Transverse colon (tissue), 4 donors: ENCODE measurements at regions not wholly inside any gene's neighbourhood (a gene's known extent, or its start where the extent isn't known, plus 50 kb on each side); places are given as distances from the start of the nearest gene placed in this dataset.

Experiments
- EP300 ChIP-seq: sonication (generic); formaldehyde crosslinking; IDR thresholded peaks from one replicate; pipeline ENCODE4 v1.6.1; 2017; ENCODE audit warnings: antibody characterized with exemption, low read depth
- POLR2A ChIP-seq: fragments of 450-650 bp; IDR thresholded peaks from one replicate; pipeline ENCODE4 v1.6.1; 2016; ENCODE audit warnings: antibody characterized with exemption, mild to moderate bottlenecking, moderate library complexity
- POLR2AphosphoS5 ChIP-seq, 3 donors: sonication (generic); formaldehyde crosslinking; IDR thresholded peaks; one replicate each; pipeline ENCODE4 v1.6.1; 2016; ENCODE audit warnings: antibody characterized with exemption in 3 of 3
- TF ChIP-seq, protein P1 (sequence below), 5 experiments: fragments of 200-600 bp in 3 of 5; fragments of 450-650 bp in 2 of 5; sonication (generic) in 3 of 5; IDR thresholded peaks; 1 replicate in 2 of 5; 2 replicates in 3 of 5; pipeline ENCODE4 v1.5.1; 2016 to 2017; ENCODE audit warnings: antibody characterized with exemption in 5 of 5, inconsistent platforms in 3 of 5, mild to moderate bottlenecking in 2 of 5, moderate library complexity in 1 of 5

DNA sequence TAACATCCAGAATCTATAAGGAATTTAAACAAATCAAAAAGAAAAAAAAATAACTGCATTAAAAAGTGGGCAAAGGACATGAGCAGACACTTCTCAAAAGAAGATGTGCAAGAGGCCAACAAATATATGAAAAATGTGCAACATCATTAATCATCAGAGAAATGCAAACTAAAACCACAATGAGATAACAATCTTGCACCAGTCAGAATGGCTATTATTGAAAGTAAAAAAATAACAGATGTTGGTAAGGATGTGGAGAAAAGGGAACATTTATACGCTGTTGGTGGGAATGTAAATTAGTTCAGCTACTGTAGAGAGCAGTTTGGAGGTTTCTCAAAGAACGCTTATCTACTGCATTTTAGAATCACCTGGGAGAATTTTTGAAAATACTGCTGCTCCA lies 186.1 kb downstream of the OTOL1 start:
- TF ChIP-seq, protein P1, sequence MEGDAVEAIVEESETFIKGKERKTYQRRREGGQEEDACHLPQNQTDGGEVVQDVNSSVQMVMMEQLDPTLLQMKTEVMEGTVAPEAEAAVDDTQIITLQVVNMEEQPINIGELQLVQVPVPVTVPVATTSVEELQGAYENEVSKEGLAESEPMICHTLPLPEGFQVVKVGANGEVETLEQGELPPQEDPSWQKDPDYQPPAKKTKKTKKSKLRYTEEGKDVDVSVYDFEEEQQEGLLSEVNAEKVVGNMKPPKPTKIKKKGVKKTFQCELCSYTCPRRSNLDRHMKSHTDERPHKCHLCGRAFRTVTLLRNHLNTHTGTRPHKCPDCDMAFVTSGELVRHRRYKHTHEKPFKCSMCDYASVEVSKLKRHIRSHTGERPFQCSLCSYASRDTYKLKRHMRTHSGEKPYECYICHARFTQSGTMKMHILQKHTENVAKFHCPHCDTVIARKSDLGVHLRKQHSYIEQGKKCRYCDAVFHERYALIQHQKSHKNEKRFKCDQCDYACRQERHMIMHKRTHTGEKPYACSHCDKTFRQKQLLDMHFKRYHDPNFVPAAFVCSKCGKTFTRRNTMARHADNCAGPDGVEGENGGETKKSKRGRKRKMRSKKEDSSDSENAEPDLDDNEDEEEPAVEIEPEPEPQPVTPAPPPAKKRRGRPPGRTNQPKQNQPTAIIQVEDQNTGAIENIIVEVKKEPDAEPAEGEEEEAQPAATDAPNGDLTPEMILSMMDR (IDR thresholded peaks at IDR 0.05), result no peak
- TF ChIP-seq POLR2A, result no peak
- no peak for TF ChIP-seq EP300
- TF ChIP-seq POLR2AphosphoS5 (IDR thresholded peaks at IDR 0.05), result no peak
